ENCODE measurements at regions not wholly inside any gene's neighbourhood (a gene's known extent, or its start where the extent isn't known, plus 50 kb on each side); places are given as distances from the start of the nearest gene placed in this dataset.
"Not testable (repeated sequence)": the region's sequence is repeated elsewhere in the genome, so short reads cannot be mapped to it uniquely, and the experiment has no call there.

- peak; percentile 80 for DNase-seq (ENCODE audit: low read depth)
Measured at GRCh38 chr7:27032839-27033238, 63.0 kb downstream of the HOXA1 start.

GRCh38 chr7:27031289-27032172 is 64.3 kb downstream of the HOXA1 start:
- peak; percentile 67 for DNase-seq (ENCODE audit: low read depth)

DNA sequence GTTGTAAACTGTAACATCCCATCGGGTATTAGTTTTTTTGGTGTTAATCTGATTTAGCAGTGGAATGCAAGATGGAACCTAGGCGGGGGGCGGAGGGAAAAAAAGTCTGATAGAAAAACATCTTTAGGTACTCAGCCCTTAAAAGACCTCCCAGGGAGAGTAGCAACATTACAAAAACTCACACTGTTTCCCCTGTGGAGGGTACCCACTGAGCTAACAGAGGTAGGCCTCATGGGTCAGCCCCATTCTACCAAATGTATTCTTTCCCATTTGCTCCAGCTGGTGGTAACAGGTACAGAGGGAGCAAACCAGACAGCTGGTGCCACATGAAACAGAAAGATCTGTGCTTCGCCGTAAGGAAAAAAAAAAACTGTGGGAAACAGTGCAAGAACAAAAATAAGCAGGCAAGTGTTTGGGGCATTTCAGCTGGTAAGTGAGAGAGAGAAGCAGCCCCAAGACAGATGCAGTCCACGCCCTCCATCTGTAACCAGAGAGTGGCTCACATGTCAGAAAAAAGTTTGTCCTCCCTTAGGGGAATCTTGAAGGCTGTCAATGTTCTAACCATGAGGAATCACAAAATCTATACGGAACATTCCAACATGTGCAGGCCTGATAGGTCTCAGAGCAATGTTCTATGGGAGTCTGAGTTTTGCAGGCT is 65.3 kb downstream of the HOXA1 start:
- no peak for DNase-seq (ENCODE audit: low read depth)

DNA sequence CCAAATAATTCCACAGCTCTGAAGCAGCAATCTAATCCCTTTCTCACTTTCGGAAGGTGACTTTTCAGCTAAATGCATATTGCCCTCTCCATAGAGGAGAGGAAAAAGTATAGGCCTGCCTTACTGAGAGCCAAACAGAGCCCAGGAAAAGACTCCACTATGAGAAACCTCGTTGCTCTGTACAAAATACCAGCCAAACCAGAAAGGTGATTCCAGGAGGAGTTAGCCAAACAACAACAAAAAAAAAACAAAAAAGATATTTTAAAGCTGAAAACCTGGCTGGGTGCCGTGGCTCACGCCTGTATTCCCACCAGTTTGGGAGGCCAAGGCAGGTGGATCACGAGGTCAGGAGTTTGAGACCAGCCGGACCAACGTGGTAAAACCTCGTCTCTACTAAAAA is 70.5 kb downstream of the HOXA1 start:
- DNase-seq (ENCODE audit: low read depth): no peak

- no peak for DNase-seq (ENCODE audit: low read depth)
Measured at GRCh38 chr7:27010068-27010467, 85.7 kb downstream of the HOXA1 start.

GRCh38 chr7:27000496-27000895 is 95.3 kb downstream of the HOXA1 start:
- DNase-seq (ENCODE audit: low read depth): no peak

- DNase-seq (ENCODE audit: low read depth): not testable (repeated sequence)
Measured at GRCh38 chr7:26998284-26998683, 97.5 kb downstream of the HOXA1 start.

DNA sequence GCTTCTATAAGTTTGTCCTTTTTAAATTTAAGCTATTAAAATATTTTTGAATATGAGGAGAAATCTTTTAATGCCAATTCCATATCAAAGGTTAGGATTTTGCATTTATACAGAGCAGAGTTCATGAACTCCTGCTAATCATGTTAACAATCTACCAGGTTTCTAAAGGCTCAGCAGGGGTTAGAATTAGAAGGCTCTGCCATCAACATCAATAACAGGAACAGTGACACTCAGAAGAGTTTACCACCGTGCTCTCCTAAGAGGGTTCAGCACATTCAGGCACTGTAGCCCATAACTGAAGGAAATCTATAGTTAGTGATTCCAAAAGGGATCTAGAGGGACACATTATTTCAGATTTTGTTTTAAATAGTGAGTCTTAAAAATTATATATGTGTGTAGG is 100.1 kb downstream of the HOXA1 start:
- no peak for DNase-seq (ENCODE audit: low read depth)

DNA sequence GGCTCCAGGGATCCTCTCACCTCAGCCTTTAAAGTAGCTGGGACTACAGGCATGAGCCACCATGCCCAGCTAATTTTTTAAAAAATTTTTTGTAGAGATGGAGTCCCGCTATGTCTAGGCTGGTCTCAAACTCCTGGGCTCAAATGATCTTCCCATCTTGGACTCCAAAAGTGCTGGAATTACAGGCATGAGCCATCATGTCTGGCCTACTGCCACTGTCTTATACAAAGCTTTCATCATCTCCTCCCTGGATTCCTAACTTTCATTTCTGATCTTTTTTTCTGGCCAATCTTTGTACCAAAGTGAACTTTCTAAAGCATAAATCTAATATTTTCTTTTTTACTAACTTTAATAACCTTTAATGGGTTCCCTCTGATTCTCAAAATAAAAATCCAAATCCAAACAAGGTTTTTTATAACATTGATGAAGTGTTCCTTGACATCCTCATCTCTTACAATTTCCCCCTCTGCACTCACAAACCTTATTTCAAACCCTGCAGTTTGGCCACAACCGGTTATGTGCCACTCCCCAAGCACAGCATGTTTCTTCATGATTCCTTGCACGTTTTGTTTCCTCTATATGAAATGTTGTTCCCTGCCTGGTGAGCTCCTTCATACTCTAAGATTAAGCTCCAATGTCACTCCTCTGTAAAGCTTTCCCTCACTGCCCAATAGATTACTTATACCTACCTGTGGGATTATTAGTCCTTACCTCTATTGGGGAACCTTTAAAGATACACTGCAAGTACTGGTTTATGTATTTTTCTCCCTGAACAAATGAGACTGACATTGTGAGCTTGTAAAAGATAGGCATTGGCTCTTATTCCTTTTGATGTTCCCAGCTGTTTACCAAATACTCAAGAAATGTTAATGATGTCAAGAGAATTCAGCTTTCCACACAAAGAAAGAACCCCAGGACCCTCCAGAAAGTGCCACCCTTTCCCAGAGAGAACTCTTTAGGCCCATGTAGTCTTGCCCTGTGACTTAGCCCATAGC is 101.7 kb downstream of the HOXA1 start:
- no peak for DNase-seq (ENCODE audit: low read depth)

- no peak for DNase-seq (ENCODE audit: low read depth)
Measured at GRCh38 chr7:26992670-26993069, 103.1 kb downstream of the HOXA1 start.

- DNase-seq (ENCODE audit: low read depth): peak; percentile 46
Measured at GRCh38 chr7:26991796-26992195, 104.0 kb downstream of the HOXA1 start.

GRCh38 chr7:26989897-26990670 is 105.7 kb downstream of the HOXA1 start:
- DNase-seq (ENCODE audit: low read depth): peak; percentile 8

DNA sequence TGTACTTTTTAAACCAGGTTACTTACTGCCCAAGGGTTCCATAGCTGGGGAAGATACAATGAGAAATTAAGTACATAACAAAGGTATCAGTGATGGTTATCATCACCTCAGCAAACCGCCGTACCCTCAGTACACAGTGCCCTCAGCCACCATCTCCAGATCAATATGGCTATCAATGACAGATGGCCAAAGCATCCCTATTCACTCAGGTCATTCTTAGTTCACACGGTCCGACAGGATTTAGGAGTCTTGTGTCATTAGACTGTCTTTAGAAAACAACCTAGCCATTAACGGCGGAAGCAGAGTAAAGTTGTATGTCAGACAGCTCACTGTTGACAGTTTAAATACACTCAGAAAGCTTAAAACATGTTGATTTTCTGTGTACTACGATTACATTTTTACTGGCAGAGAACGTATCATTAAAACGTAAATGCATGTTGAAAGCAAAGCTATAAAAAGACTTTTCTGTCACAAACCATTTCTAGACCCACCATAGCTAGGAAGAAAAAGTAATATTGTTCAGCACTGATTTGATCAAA is 106.9 kb downstream of the HOXA1 start:
- DNase-seq (ENCODE audit: low read depth): no peak

DNA sequence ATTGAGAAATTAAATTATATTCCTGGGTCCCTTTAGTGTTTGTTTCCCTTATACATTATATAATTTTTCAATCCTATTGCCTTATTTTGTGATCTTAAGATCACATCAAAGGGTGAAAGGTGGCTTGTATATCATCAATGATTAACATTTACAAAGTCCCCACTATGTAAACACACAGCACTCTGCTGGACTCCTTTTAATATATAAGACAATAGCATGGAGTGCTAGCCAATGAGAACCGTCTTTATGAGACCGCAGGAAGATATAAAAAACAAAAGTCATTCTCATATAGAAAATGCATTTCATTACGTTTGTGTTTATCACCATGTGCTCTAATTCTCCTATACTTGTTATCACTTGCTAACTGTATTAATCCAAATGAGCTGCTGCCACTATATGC is 108.5 kb downstream of the HOXA1 start:
- no peak for DNase-seq (ENCODE audit: low read depth)

DNA sequence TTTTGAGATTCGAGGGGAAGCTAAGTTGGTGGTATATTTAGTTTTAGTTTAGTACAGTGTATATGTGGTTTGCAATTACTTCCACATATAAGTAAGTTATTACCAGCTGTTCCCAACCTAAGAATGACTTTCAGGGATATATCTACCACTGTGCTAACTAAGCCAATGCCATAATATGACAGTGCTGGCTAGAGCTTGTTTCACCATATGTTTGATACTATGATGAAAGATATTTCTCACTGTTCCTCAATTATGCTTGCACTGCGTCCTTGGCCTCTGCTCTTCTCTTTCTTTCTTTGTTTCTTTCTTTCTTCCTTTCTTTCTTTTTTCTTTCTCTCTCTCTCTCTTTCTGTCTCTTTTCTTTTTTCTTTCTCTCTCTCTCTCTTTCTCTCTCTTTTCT is 113.8 kb upstream of the SKAP2 start:
- DNase-seq (ENCODE audit: low read depth): no peak

DNA sequence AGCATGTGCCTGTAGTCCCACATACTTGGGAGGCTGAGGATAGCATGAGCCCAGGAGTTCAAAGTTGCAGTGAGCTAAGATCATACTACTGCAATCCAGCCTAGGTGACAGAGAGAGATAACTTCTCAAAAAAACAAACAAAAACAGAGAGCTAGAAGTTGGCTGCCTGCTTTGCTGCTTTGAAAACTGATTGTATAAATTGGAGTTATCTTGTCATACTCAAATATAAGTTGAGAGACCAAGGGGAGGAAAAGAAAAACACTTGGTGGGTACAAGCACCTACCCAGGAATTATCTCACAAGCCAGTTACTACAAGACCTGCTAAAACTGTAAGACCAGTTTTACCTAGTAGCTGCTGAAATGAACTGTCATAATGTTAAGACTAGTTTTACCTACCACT is 112.5 kb upstream of the SKAP2 start:
- DNase-seq (ENCODE audit: low read depth): no peak

DNA sequence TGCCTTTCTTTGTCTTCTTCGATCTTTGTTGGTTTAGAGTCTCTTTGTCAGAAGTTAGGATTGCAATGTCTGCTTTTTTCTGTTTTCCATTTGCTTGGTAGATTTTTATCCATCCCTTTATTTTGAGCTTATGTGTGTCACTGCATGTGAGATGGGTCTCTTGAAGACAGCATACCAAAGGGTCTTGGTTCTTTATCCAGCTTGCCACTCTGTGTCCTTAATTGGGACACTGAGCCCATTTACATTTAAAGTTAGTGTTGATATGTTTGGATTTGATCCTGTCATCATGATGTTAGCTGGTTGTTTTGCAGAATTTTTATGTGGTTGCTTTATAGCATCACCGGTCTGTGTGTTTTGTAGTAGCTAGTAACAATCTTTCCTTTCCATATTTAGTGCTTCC is 107.5 kb upstream of the SKAP2 start:
- DNase-seq (ENCODE audit: low read depth): not testable (repeated sequence)

DNA sequence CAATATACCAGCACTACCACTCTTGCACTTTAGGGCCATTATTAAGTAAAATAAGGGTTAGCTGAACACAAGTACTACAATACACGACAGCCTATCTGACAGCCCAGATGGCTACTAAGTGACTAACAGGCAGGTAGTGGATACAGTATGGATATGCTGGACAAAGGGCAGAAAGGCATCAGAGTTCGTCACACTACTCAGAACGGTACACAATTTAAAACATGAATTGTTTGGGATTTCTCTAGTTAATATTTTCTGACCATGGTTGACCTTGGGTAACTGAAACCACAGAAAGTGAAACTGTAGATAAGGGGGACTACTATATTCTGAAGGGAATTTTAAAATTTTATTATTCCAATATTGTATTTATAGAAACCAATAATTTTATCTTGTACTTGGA is 101.3 kb upstream of the SKAP2 start:
- DNase-seq (ENCODE audit: low read depth): peak; percentile 16

DNA sequence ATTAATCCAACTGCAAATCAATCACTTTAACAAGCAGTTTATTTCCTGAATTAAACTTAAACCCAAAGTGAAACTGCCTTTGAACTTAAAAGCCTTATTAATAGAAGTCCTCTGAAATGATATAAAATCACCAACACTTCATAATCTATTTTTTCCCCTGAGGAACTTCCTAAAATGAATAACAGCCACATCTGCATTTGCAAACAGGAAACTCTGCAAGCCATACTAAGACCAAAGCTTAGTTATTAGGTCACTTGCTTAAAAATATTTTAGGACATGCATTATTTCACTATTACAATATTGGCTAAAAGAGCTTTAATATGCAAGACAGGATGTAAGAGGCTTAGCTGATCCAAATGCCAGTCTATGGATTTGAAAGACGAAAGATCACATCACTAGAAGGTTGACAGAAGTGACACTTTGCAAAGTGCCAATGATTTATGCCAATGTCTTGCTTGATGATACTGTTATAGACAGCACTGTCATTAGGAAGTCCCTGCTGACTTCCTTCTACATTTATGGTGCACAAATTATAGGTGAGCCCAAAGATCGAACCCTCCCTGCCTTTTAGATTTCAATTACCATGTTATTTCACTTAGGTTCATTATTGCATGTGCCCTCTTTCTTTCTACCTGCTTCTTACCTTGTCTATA is 99.9 kb upstream of the SKAP2 start:
- no peak for DNase-seq (ENCODE audit: low read depth)

DNA sequence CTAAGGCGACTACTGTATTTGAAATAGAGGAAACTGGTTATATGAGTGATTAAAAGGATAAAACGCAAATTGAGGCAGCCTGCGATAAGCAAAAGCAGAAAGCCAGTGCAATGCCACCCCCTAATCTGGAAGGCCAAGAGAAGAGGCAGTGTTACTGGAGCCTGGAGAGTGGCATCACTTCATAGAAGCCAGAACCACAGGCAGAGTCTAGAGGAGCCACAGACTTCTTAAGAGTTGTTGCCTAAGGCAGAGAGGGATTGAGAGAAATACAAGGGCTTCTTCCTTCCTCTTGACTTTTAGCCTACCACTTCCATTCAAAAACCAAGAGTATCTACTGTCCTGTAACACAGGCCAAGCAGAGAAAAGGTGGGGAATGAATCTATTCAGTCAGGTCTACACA is 94.9 kb upstream of the SKAP2 start:
- DNase-seq (ENCODE audit: low read depth): no peak

- peak; percentile 82 for DNase-seq (ENCODE audit: low read depth)
Measured at GRCh38 chr7:26958834-26959233, 94.4 kb upstream of the SKAP2 start.

Measured in renal cortical epithelial cell (primary cell).